Endodermal cell (in vitro differentiated cells): ENCODE measurements at regions not wholly inside any gene's neighbourhood (a gene's known extent, or its start where the extent isn't known, plus 50 kb on each side); places are given as distances from the start of the nearest gene placed in this dataset.
A peak's percentile ranks its signal among the peaks of the same experiment; 100 is the strongest.

ENCODE experiments used
- DNase-seq: peaks from one replicate; pipeline ENCODE4 v3.0.0-alpha.2; 2017
- H3K27ac ChIP-seq: 2 replicates; pipeline ENCODE4 v1.5.1; 2013; ENCODE audit warnings: mild to moderate bottlenecking, low read depth, low read length, moderate library complexity
- H3K27me3 ChIP-seq: 2 replicates; pipeline ENCODE4 v1.6.1; 2013; ENCODE audit warnings: mild to moderate bottlenecking, low read length, moderate library complexity; ENCODE audit not compliant: insufficient read depth, control insufficient read depth, poor library complexity, severe bottlenecking
- H3K36me3 ChIP-seq: 2 replicates; pipeline ENCODE4 v1.7.0; 2013; ENCODE audit warnings: mild to moderate bottlenecking, low read length, moderate library complexity; ENCODE audit not compliant: control insufficient read depth, insufficient read depth
- H3K4me1 ChIP-seq: one replicate; pipeline ENCODE4 v1.7.0; 2013; ENCODE audit warnings: low read length; ENCODE audit not compliant: control insufficient read depth, insufficient read depth
- H3K4me3 ChIP-seq: 2 replicates; pipeline ENCODE4 v1.5.1; 2013; ENCODE audit warnings: mild to moderate bottlenecking, low read length, moderate library complexity
- H3K9ac ChIP-seq: 2 replicates; pipeline ENCODE4 v1.6.1; 2013; ENCODE audit warnings: mild to moderate bottlenecking, low read length, moderate library complexity; ENCODE audit not compliant: poor library complexity, severe bottlenecking; ENCODE audit errors: extremely low read depth
- H3K9me3 ChIP-seq: 2 replicates; pipeline ENCODE4 v1.6.1; 2013; ENCODE audit warnings: mild to moderate bottlenecking, low read length, moderate library complexity; ENCODE audit not compliant: control insufficient read depth
- H3K27ac Mint-ChIP-seq: 2 replicates; pipeline ENCODE4 v1.8.0; 2020; ENCODE audit warnings: mixed read lengths
- H3K27me3 Mint-ChIP-seq: 2 replicates; pipeline ENCODE4 v1.8.0; 2021; ENCODE audit warnings: mild to moderate bottlenecking, mixed read lengths; ENCODE audit not compliant: insufficient read depth
- H3K36me3 Mint-ChIP-seq: 2 replicates; pipeline ENCODE4 v1.8.0; 2020; ENCODE audit warnings: low read depth, mixed read lengths
- H3K4me1 Mint-ChIP-seq: 2 replicates; pipeline ENCODE4 v1.8.0; 2020; ENCODE audit warnings: mixed read lengths
- H3K4me3 Mint-ChIP-seq: 2 replicates; pipeline ENCODE4 v1.8.0; 2020; ENCODE audit warnings: mild to moderate bottlenecking, moderate library complexity, mixed read lengths
- H3K9me3 Mint-ChIP-seq: 2 replicates; pipeline ENCODE4 v1.8.0; 2020; ENCODE audit warnings: mild to moderate bottlenecking, mixed read lengths
- WGBS, 2 experiments: methylation state at CpG; one replicate each; pipeline versions ENCODE4 v1.1.5 to v1.1.7; 2013; ENCODE audit warnings: missing lambda C conversion rate in 2 of 2, mixed read lengths in 1 of 2; ENCODE audit not compliant: insufficient coverage in 1 of 2, insufficient read length in 1 of 2; 5-methylcytosine and 5-hydroxymethylcytosine counted together
- TF ChIP-seq, protein P1 (sequence below): fragments of 200-600 bp; sonication (generic); conservative IDR thresholded peaks from 2 replicates; pipeline ENCODE4 v1.5.0; 2021; ENCODE audit warnings: antibody characterized with exemption, mild to moderate bottlenecking

DNA sequence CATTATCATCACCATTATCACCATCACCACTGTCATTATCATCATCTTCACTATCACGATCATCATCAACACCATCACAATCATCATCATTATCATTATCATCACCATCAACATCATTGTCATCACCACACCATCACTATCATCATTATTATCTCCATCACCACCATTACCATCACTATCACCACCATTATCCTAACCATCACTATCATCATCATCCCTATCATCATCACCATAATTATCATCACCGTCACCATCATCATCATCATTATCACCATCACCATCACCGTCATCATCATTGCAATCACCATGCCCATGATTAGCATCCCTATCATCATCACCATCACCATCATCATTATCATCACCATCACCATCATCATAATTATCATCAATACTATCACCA lies 311.9 kb downstream of the IRX2 start:
- Histone ChIP-seq H3K9me3 (peaks cover 48% of the 10 kb centered on the region), H3K4me1 (no peaks in the 10 kb centered on the region), H3K27ac (no peak overlapping the region), H3K36me3 (no peaks in the 10 kb centered on the region), H3K4me3 (no peak overlapping the region), H3K27me3 (no peaks in the 10 kb centered on the region), H3K9ac (no peak overlapping the region)
- Mint-ChIP-seq H3K9me3 (peaks cover 12% of the 10 kb centered on the region), H3K4me1 (no peaks in the 10 kb centered on the region), H3K27ac (no peak overlapping the region), H3K4me3 (no peak overlapping the region), H3K27me3 (peaks cover 11% of the 10 kb centered on the region), H3K36me3 (peaks cover 2% of the 10 kb centered on the region)
- 87 to 92% methylated on average over 3 of the region's 3 CpGs for WGBS, 2 experiments
- no peak for DNase-seq
- TF ChIP-seq, protein P1, sequence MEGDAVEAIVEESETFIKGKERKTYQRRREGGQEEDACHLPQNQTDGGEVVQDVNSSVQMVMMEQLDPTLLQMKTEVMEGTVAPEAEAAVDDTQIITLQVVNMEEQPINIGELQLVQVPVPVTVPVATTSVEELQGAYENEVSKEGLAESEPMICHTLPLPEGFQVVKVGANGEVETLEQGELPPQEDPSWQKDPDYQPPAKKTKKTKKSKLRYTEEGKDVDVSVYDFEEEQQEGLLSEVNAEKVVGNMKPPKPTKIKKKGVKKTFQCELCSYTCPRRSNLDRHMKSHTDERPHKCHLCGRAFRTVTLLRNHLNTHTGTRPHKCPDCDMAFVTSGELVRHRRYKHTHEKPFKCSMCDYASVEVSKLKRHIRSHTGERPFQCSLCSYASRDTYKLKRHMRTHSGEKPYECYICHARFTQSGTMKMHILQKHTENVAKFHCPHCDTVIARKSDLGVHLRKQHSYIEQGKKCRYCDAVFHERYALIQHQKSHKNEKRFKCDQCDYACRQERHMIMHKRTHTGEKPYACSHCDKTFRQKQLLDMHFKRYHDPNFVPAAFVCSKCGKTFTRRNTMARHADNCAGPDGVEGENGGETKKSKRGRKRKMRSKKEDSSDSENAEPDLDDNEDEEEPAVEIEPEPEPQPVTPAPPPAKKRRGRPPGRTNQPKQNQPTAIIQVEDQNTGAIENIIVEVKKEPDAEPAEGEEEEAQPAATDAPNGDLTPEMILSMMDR, result no peak

DNA sequence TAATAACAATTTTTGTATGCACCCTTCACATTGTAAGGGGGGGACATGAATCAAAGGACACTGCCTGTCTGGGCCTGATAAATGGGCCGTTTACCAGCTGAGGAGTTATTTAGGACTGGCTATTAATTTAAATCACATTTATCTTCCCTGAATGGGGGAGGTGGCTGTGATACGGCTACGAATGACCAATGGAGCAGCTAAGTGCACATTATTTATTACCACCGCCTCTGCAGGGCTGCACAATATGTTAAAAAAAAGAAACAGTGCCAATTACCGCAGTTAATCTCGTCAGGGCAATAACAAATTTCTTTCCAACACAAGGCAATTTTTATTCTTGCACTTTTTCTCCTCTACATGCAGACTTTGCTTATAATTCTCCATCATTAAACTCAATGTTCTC lies 318.4 kb downstream of the IRX2 start:
- Histone ChIP-seq H3K4me1 (no peaks in the 10 kb centered on the region), H3K27me3 (no peaks in the 10 kb centered on the region), H3K9me3 (peaks cover 43% of the 10 kb centered on the region), H3K36me3 (no peaks in the 10 kb centered on the region), H3K9ac (no peak overlapping the region), H3K4me3 (no peak overlapping the region), H3K27ac (no peak overlapping the region)
- H3K36me3 Mint-ChIP-seq, result peaks cover 2% of the 10 kb centered on the region
- peaks cover 12% of the 10 kb centered on the region for H3K27me3 Mint-ChIP-seq
- H3K27ac Mint-ChIP-seq, result no peak overlapping the region
- peaks cover 62% of the 10 kb centered on the region for H3K9me3 Mint-ChIP-seq
- 85 to 93% methylated on average over 6 of the region's 6 CpGs for WGBS, 2 experiments
- H3K4me3 Mint-ChIP-seq, result no peak overlapping the region
- TF ChIP-seq, protein P1, result no peak
- no peaks in the 10 kb centered on the region for H3K4me1 Mint-ChIP-seq
- DNase-seq, result no peak

DNA sequence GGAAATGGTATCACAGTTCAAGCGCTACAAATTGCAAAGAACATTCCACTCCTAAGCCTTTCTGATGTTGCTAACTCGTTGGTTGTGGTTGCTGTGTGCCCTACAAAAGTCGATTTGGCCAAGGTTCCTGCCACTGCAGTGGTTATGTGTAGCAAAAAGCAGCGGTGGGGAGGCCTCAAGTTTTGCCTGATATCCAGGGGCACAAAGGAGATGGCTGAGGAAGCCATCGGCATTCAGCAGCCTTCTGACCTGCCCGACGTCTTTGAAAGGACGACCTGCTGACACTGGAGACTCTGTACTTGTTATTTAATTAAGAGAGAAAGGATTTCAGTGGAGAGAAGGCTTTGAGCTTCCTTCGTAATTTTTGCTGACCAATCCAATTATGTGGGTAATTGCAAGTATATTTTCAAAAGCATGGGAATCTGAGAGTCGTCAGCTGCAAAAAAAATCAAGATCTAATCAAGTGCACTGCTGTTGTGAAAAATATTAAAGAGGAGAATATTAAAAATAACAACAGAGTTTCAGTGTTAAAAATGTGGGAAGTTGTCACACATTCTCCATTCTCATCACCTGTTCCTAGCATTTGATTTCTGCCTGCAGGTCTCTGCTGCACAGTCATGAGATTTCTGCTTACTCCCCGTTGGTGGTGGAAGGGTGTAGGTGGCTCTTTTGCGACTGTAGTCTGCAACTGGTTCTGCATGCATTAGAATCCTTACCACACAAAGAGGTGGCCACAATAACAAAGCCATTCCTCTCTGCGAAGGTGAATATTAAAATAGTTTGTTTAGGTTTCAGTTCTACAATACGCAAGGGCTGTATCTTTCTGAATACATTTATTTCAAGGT lies 319.2 kb downstream of the IRX2 start:
- H3K9me3 ChIP-seq, result peaks cover 35% of the 10 kb centered on the region
- H3K4me3 Mint-ChIP-seq, result no peak overlapping the region

More for the DNA sequence above, 319.2 kb downstream of the IRX2 start:
- no peaks in the 10 kb centered on the region for H3K4me1 ChIP-seq
- H3K27ac ChIP-seq, result peak overlapping the region; percentile 19
- 73 to 82% methylated on average over 11 to 14 of the region's 14 CpGs for WGBS, 2 experiments
- no peak overlapping the region for H3K4me3 ChIP-seq
- peaks cover 12% of the 10 kb centered on the region for H3K27me3 Mint-ChIP-seq
- H3K9ac ChIP-seq, result no peak overlapping the region
- H3K9me3 Mint-ChIP-seq, result peaks cover 58% of the 10 kb centered on the region
- DNase-seq, result no peak
- no peaks in the 10 kb centered on the region for H3K36me3 ChIP-seq
- H3K27ac Mint-ChIP-seq, result no peak overlapping the region
- H3K36me3 Mint-ChIP-seq, result peaks cover 2% of the 10 kb centered on the region
- no peaks in the 10 kb centered on the region for H3K4me1 Mint-ChIP-seq
- TF ChIP-seq, protein P1, result no peak
- H3K27me3 ChIP-seq, result no peaks in the 10 kb centered on the region
